ENCODE measurements at regions not wholly inside any gene's neighbourhood (a gene's known extent, or its start where the extent isn't known, plus 50 kb on each side); places are given as distances from the start of the nearest gene placed in this dataset.

DNA sequence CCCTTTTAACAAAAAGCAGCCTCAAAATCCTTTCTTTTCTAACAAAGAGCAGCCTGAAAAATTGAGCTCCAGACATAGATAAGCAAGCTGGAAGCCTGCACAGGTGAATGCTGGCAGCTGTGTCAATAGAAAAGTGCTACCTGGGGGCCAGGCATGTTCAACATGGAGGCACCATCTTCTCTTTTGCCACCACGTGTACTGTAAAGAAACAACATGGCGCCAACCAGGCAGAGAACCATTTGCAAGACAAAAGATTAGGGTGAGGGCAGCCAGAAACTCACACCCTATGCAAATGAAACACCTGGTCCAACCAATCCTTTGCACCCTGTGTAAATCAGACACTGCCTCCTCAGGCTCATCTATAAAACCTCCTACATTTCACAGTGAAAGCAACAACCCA, 96.0 kb downstream of the ACTL7B start:
- no peak overlapping the region for H3K27ac Mint-ChIP-seq (ENCODE audit: unreplicated experiment)
- no TSS peak for BruUV-seq (replicated peaks)
- TF ChIP-seq, protein P1, sequence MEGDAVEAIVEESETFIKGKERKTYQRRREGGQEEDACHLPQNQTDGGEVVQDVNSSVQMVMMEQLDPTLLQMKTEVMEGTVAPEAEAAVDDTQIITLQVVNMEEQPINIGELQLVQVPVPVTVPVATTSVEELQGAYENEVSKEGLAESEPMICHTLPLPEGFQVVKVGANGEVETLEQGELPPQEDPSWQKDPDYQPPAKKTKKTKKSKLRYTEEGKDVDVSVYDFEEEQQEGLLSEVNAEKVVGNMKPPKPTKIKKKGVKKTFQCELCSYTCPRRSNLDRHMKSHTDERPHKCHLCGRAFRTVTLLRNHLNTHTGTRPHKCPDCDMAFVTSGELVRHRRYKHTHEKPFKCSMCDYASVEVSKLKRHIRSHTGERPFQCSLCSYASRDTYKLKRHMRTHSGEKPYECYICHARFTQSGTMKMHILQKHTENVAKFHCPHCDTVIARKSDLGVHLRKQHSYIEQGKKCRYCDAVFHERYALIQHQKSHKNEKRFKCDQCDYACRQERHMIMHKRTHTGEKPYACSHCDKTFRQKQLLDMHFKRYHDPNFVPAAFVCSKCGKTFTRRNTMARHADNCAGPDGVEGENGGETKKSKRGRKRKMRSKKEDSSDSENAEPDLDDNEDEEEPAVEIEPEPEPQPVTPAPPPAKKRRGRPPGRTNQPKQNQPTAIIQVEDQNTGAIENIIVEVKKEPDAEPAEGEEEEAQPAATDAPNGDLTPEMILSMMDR (IDR thresholded peaks at IDR 0.05; ENCODE audit: unreplicated experiment): no peak
- CTCF ChIA-PET: no interaction called here
- H3K27me3 Mint-ChIP-seq (ENCODE audit: unreplicated experiment): peaks cover 32% of the 10 kb centered on the region
- no peaks in the 10 kb centered on the region for H3K36me3 Mint-ChIP-seq (ENCODE audit: insufficient read depth, unreplicated experiment)
- intact Hi-C loops (cut with micrococcal nuclease; ENCODE audit: unreplicated experiment): loop anchor here (5.0 to 10.0 kb wide), 4 partner anchors 193 to 1338 kb away; partner anchors contain the start of gene KLF4
- no peaks in the 10 kb centered on the region for H3K9me3 Mint-ChIP-seq (ENCODE audit: low read depth, unreplicated experiment)
- no peak overlapping the region for H3K4me3 Mint-ChIP-seq (ENCODE audit: low read depth, unreplicated experiment)
- DNase-seq: no peak
- H3K4me1 Mint-ChIP-seq (ENCODE audit: low read depth, unreplicated experiment): no peaks in the 10 kb centered on the region

DNA sequence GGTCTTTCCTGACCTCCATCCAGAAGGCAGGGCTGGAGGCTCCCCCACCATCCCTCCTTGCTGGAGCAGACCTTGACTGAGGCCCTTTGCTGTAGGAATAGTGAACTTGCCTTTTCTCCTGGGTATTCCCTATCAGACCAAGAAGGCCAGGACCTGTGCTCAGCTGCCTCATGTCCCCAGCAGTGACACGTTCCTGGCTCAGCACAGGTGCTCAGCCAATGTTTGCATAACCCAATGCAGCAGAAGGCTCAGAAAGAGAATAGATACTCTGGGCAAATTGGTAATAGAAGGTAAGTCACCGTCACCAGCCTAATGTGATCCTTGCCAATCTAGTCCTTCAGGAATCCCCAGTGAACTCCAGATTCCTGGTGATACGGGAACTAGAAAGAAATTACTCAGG, 96.4 kb downstream of the ACTL7B start:
- CTCF ChIA-PET: no interaction called here
- BruUV-seq (replicated peaks): no TSS peak
- no peak for DNase-seq
- Mint-ChIP-seq H3K36me3 (ENCODE audit: insufficient read depth, unreplicated experiment) (no peaks in the 10 kb centered on the region), H3K27me3 (ENCODE audit: unreplicated experiment) (peaks cover 37% of the 10 kb centered on the region), H3K4me1 (ENCODE audit: low read depth, unreplicated experiment) (no peaks in the 10 kb centered on the region), H3K4me3 (ENCODE audit: low read depth, unreplicated experiment) (no peak overlapping the region), H3K9me3 (ENCODE audit: low read depth, unreplicated experiment) (no peaks in the 10 kb centered on the region), H3K27ac (ENCODE audit: unreplicated experiment) (no peak overlapping the region)
- TF ChIP-seq, protein P1 (IDR thresholded peaks at IDR 0.05; ENCODE audit: unreplicated experiment): no peak
- intact Hi-C loops (cut with micrococcal nuclease; ENCODE audit: unreplicated experiment): no loop called here

DNA sequence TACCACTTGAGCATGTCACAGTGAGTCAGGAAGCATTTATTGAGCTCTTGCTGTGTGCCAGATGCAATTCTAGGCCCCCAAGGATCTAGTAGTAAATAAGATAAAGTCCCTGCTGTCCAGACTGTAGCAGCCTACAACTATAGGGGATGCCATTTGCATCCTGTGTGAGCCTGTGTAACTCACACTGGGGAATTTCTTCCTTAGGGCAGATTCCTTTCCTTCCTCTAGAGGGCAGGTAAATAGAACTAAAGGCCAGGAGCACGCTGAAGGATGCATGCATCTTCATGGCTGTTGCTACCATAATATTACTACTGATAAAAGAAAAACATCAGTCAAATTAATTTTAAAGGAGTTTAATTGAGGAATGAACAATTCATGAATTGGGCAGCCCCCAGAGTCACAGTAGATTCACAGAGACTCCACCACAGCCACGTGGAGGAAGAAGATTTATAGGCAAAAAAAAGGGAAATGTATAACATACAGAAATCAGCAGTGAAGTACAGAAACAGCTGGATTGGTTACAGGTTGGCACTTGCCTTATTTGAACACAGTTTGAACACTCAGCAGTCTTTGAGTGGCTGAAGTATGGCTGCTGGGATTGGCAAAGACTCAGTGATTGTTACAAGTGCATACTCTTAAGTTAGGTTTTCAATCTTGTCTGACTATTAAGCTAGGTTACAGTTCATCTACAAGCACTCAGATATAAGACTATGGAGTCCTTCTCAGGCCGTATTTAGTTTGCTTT, 98.9 kb downstream of the ACTL7B start:
- no peak for DNase-seq
- no peak overlapping the region for H3K27ac Mint-ChIP-seq (ENCODE audit: unreplicated experiment)
- intact Hi-C loops (cut with micrococcal nuclease; ENCODE audit: unreplicated experiment): no loop called here
- CTCF ChIA-PET: no interaction called here
- TF ChIP-seq, protein P1 (IDR thresholded peaks at IDR 0.05; ENCODE audit: unreplicated experiment): peak; percentile 26
- peaks cover 3% of the 10 kb centered on the region for H3K9me3 Mint-ChIP-seq (ENCODE audit: low read depth, unreplicated experiment)
- no peaks in the 10 kb centered on the region for H3K36me3 Mint-ChIP-seq (ENCODE audit: insufficient read depth, unreplicated experiment)
- peaks cover 61% of the 10 kb centered on the region for H3K27me3 Mint-ChIP-seq (ENCODE audit: unreplicated experiment)
- BruUV-seq (replicated peaks): no TSS peak
- no peak overlapping the region for H3K4me3 Mint-ChIP-seq (ENCODE audit: low read depth, unreplicated experiment)
- H3K4me1 Mint-ChIP-seq (ENCODE audit: low read depth, unreplicated experiment): no peaks in the 10 kb centered on the region

DNA sequence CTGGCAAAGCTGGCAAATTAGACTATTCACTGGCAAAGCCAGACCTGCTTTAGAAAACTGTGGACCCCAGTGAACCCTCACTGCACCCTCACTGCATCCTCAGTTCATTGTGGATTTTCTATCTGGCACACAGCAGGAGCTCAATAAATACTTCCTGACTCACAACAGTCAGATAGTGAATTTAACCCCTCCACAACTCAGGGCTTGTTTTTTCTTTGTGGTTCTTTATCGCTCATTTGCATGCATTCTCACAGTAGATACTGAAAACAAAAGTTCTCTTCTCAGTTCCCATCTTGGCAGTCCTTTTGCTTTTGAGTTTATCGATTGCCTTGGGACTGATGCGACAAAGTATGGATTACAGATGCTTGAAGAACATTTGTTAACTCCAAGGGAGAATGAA, 99.8 kb downstream of the ACTL7B start:
- no peak overlapping the region for H3K27ac Mint-ChIP-seq (ENCODE audit: unreplicated experiment)
- no peaks in the 10 kb centered on the region for H3K4me1 Mint-ChIP-seq (ENCODE audit: low read depth, unreplicated experiment)
- BruUV-seq (replicated peaks): no TSS peak
- CTCF ChIA-PET: interaction anchor here (0.6 kb wide), 1 partner anchor 1612 kb away, joined by 3 read pairs; no protein-coding TSS in a partner anchor
- no peaks in the 10 kb centered on the region for H3K36me3 Mint-ChIP-seq (ENCODE audit: insufficient read depth, unreplicated experiment)
- peaks cover 62% of the 10 kb centered on the region for H3K27me3 Mint-ChIP-seq (ENCODE audit: unreplicated experiment)
- H3K4me3 Mint-ChIP-seq (ENCODE audit: low read depth, unreplicated experiment): no peak overlapping the region
- intact Hi-C loops (cut with micrococcal nuclease; ENCODE audit: unreplicated experiment): no loop called here
- TF ChIP-seq, protein P1 (IDR thresholded peaks at IDR 0.05; ENCODE audit: unreplicated experiment): no peak
- H3K9me3 Mint-ChIP-seq (ENCODE audit: low read depth, unreplicated experiment): peaks cover 3% of the 10 kb centered on the region
- DNase-seq: no peak
